Mucosa of descending colon (tissue), 3 donors: ENCODE measurements at regions not wholly inside any gene's neighbourhood (a gene's known extent, or its start where the extent isn't known, plus 50 kb on each side); places are given as distances from the start of the nearest gene placed in this dataset.

Experiments
- ATAC-seq: fragments of 200-7000 bp; cut with Tn5 transposase; one replicate; pipeline ENCODE4 v1.9.1; 2020; ENCODE audit warnings: mild to moderate bottlenecking, moderate library complexity
- DNase-seq, 3 donors: peaks; one replicate each; pipeline ENCODE4 v3.0.0-alpha.2; 2020
- H3K36me3 ChIP-seq: fragments of 200-600 bp; one replicate; pipeline ENCODE4 v1.8.0; 2021; ENCODE audit warnings: low read depth, mild to moderate bottlenecking
- H3K4me1 ChIP-seq: fragments of 200-600 bp; one replicate; pipeline ENCODE4 v1.8.0; 2021; ENCODE audit warnings: low read depth, mild to moderate bottlenecking
- H3K4me3 ChIP-seq: fragments of 200-600 bp; one replicate; pipeline ENCODE4 v1.8.0; 2021; ENCODE audit warnings: mild to moderate bottlenecking
- H3K9me3 ChIP-seq: fragments of 200-600 bp; one replicate; pipeline ENCODE4 v1.8.0; 2021; ENCODE audit warnings: mild to moderate bottlenecking
- intact Hi-C, 2 donors: fragments of 100-400 bp; cut with DNase I in 1 of 2; cut with micrococcal nuclease in 1 of 2; formaldehyde crosslinking; loops; one replicate each; pipeline versions ENCODE4 v1.11.0 to v1.11.1; 2022; cut with DNase I, micrococcal nuclease
- TF ChIP-seq, protein P1 (sequence below): fragments of 200-600 bp; IDR thresholded peaks from one replicate; pipeline ENCODE4 v1.8.0; 2022; ENCODE audit warnings: antibody characterized with exemption, mild to moderate bottlenecking
- donor health status: DM: no; HTN: no; CAD: no; lungs with moderate emphysema.
- donor health status: DM: no; HTN: no; CAD: no.
- donor health status: DM: no; HTN: yes; CAD: no.

DNA sequence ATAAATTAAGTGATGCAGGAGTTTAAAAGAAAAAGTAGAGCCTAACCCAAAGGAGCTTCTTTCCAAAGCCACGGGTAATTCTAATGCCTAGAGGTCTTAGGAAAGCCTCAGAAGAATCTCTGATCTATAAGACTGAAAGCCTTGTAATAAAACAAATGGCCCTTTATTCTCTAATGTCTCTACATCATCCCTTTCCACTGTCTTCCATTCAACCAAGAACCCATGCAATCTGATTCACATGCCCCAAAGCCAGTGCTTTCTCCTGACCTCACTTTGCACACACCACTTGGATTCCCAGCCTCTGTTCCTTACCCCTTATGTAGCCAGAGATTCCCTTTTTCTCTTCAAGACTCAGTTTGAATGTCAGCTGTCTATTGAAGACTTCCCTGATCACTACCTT, 252.9 kb upstream of the NRSN1 start:
- no peak overlapping the region for H3K4me3 ChIP-seq
- DNase-seq: no peak
- ATAC-seq: no peak
- H3K36me3 ChIP-seq: no peaks in the 10 kb centered on the region
- H3K4me1 ChIP-seq: no peaks in the 10 kb centered on the region
- intact Hi-C loops: no loop called here
- H3K9me3 ChIP-seq: no peaks in the 10 kb centered on the region
- TF ChIP-seq, protein P1, sequence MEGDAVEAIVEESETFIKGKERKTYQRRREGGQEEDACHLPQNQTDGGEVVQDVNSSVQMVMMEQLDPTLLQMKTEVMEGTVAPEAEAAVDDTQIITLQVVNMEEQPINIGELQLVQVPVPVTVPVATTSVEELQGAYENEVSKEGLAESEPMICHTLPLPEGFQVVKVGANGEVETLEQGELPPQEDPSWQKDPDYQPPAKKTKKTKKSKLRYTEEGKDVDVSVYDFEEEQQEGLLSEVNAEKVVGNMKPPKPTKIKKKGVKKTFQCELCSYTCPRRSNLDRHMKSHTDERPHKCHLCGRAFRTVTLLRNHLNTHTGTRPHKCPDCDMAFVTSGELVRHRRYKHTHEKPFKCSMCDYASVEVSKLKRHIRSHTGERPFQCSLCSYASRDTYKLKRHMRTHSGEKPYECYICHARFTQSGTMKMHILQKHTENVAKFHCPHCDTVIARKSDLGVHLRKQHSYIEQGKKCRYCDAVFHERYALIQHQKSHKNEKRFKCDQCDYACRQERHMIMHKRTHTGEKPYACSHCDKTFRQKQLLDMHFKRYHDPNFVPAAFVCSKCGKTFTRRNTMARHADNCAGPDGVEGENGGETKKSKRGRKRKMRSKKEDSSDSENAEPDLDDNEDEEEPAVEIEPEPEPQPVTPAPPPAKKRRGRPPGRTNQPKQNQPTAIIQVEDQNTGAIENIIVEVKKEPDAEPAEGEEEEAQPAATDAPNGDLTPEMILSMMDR: no peak

DNA sequence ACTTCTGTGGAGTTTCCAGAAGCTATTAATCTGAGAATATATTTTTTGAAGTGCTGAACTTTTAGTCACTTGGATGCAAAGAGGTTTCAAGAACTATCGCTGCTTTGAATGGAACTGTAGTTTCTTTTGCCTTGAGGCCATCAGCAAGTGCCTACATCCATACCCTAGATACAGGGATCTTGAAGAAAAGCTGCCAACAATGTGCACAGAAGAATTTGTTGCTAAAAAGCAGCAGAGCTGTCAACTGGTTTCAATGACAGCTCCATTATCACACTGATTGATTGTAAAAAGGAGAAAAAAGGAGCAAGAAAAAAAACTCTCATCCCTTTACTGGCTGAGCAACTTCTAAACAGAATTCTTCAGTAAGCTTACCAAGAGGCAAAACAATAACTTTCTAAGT, 251.0 kb upstream of the NRSN1 start:
- no peak overlapping the region for H3K4me3 ChIP-seq
- intact Hi-C loops: no loop called here
- TF ChIP-seq, protein P1: no peak
- no peak for ATAC-seq
- no peaks in the 10 kb centered on the region for H3K9me3 ChIP-seq
- no peaks in the 10 kb centered on the region for H3K36me3 ChIP-seq
- DNase-seq: no peak
- no peaks in the 10 kb centered on the region for H3K4me1 ChIP-seq

DNA sequence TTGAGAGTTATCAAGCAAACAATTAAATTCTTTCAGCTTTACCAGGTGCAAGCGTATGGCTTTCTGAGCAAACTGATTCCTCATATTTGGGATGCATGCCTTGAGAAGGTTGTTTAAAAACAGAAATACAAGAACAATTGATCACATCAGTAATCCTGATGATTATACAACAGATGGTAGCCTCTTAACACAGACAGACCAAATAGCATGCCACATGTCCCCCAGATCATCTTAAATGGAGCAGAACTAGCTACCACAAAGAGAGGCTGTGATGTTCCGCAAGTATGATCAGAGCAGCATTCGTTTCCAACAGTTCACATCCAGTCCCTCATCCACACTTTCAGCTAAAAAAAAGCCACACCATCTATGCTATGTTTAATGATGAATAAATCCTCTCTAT, 246.2 kb upstream of the NRSN1 start:
- intact Hi-C loops: no loop called here
- ATAC-seq (no peak), DNase-seq (no peak)
- no peaks in the 10 kb centered on the region for H3K4me1 ChIP-seq
- H3K4me3 ChIP-seq: no peak overlapping the region
- H3K9me3 ChIP-seq: no peaks in the 10 kb centered on the region
- TF ChIP-seq, protein P1: no peak
- no peaks in the 10 kb centered on the region for H3K36me3 ChIP-seq

DNA sequence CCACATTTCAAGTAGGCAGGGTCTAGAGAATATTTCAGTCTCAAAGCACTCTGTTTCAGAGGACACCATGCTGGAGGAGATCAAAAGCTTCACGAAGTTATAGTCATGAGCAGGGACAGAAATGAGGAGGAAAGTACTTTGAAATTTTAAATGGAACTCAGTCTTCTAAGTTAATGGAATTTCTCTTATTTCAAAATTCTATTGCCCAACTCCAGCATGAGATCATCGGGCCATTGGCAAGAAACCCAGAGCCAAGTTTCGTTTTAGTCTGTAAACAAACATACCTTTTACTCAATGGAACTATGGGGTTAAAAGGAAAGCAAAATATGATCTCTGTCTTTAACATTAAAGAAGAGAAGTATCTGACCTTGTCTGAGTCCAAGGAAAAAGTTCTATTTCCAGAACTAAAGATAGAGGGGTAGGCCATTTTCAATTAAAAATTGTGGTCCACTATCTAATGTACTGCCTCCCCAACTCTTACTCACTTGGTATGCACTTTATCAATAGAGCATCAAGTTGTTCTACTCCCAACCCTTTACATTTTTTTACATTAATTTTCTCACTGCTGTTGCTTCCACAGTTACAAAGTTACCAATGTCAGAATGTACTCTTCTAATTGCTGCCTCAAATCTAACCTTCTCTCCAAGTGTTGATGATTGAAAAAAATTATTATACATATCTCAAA, 235.3 kb upstream of the NRSN1 start:
- intact Hi-C loops: no loop called here
- no peak for DNase-seq
- ATAC-seq: no peak
- Histone ChIP-seq H3K4me1 (no peaks in the 10 kb centered on the region), H3K9me3 (no peaks in the 10 kb centered on the region), H3K4me3 (no peak overlapping the region), H3K36me3 (no peaks in the 10 kb centered on the region)
- TF ChIP-seq, protein P1: no peak

DNA sequence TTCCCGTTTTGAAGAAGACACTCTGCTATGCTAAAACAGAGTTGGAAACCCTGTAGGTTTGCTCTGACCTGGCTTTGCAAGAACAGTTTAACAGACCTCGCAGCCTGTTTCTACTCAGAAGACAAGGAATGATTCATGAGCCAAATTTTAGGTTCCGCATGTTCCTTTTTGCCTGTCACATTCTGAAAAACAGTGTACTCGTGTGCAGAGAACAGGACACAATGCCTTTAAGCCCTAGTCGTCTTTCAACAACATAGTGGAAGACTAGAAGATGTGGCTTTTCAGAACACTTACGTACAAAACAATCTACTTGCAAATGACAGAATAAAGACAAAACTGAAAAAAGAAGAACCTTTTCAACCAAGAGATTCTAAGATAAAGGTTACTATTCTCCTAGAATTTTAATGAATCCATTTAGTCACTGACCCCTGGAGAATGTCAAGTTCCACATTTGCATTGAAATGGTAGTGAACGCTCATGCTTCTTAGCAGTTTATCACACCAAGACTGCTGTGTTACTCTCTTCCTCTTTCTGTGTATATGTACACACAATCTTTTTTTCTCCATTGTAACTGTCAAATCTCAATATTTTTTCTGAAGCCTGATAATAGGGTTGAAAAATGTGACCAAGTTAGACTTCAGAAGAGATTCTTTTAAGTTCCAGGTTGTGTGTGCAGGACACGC, 220.7 kb upstream of the NRSN1 start:
- Histone ChIP-seq H3K36me3 (no peaks in the 10 kb centered on the region), H3K9me3 (no peaks in the 10 kb centered on the region), H3K4me3 (no peak overlapping the region), H3K4me1 (no peaks in the 10 kb centered on the region)
- TF ChIP-seq, protein P1: no peak
- DNase-seq (no peak), ATAC-seq (no peak)
- intact Hi-C loops: no loop called here
